GM18867 (cell line): ENCODE measurements at regions not wholly inside any gene's neighbourhood (a gene's known extent, or its start where the extent isn't known, plus 50 kb on each side); places are given as distances from the start of the nearest gene placed in this dataset.
"Not testable (repeated sequence)": the region's sequence is repeated elsewhere in the genome, so short reads cannot be mapped to it uniquely, and the experiment has no call there.

Source experiments
- ATAC-seq: cut with Tn5 transposase; IDR thresholded peaks from one replicate; pipeline ENCODE4 v1.9.1; 2021; ENCODE audit warnings: mild to moderate bottlenecking, moderate library complexity; ENCODE audit not compliant: unreplicated experiment

DNA sequence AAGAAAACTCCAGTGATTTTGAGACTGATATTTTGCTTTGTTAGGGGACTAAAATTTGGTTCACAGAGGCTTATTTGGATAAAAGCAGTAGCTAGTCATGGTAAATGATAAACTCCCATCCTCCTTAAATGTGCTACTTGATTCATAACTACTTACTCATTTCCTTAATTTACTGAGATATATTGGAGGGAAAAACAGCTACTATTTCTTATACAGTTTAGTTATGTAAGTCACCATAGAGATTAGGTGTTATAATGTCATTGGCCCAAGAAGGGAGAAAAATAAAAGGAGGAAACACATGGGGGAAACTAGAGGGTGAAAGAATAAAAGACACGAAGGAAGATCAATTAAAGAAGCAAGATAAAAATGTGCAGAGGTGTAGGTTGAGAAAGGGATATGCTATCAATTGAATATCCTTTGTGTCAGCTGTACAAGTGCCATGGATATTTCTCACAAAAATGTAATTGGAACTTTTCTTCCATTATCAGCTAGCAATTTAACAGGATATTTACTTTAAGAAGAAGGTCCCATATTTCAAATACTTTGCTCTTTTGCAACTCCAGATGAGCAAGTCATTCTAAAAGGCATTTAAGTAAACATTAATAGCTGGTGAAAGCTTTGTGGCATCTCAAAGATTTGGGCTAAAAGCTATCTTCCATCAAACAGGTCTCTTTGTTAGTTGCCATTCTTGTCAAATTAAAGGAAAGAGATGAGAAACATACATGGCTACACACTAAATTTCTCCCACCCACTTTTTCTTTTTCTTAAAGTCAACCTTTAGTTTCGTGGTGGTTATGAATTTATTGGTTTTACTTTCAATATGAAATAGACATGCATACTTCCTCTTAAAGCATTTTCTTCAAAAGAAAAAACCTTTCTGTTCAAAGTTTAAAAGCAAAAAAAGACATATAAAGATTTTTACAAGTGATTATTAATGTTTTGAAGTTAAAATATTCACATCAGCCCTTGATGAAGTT is 439.5 kb downstream of the CCER1 start:
- ATAC-seq: peak; percentile 99

DNA sequence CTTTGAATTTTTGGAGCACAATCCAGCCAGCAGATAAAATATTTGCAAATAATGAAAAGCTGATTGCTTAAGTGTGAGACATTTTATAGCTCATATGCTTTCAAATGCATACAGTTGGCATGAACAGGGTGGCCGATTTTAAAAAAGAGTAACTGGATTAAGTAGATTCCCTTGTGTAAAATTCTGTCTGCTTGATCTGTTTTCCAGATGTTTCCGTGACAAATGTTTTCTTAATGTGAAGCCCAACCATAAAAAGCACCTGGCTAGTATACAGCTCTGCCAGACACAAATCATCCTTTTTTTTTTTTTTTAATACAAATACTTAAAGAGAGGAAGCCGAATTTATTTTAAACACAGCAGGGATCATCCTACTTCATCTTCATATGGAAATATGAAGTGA is 440.7 kb downstream of the CCER1 start:
- no peak for ATAC-seq

DNA sequence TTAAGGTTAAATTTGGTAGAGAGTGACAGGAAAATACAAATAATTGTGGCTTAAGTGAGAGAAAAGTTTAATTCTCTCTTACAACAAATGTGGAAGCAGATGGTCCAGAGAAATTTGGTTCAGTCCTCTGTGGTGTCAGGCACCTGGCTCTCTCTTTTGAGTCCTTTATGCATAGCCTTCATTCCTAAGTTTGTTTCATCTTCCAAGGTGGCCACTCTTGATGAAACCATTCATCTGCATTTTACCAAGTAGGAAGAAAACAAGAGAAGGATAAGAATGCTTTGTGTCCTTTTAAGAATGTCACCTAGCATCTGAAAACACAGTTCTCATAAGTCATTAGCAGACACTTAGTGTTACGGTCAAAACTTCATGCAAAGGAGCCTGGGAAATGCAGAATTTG is 442.5 kb downstream of the CCER1 start:
- no peak for ATAC-seq

DNA sequence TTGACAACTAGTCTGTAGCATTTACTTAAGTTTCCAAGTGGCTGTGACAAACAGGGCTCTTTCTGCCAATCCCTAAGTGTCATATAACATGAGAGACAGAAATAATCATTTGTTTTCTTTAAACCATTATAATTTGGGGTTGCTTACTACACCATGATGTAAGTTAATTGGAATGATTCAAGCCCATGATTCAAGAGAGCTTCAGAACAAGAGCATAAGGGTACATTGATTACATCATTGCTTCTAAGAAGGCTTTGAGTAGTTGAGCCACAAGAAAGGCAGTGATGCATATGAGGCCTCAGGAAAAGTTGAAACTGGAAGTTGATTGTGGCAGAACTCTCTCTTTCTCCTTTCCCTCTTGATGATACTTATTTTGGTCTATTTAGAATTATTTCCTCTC is 444.0 kb downstream of the CCER1 start:
- ATAC-seq: no peak

DNA sequence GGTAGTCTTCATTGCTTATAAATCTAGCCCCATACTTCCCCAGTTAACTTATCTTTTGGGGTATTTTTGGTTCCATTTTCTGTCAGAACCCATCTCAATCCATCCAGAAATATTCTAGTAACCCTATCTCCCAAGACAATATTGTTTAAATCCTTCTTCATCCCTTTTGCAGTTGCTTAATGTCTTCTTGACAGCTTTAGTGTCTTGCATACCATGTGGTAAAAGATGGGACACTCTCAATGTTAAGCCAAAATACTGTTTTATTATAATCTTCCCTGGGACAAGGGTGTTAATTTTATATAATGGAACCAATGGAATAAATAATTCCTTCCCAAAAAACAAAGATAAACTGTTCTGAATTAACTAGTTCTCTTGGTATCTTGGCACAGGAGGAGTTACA is 450.2 kb downstream of the CCER1 start:
- ATAC-seq: no peak

DNA sequence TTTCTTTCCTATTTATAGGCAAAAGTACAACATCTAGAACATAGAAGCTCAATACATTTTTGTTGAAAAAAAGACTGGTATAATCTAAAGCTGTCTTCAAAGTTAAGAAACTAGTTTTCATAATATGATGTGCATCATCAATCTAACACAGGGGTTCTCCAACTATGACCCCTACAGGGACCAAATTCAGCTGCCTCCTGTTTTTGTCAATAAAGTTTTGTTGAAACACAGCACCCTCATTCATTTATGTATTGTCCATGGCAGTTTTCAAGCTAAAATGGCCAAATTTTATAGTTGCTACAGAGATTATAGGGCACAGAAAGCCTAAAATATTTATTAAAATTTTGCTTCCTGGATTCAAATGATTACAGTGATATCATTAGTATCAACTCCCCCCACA is 452.9 kb downstream of the CCER1 start:
- no peak for ATAC-seq

DNA sequence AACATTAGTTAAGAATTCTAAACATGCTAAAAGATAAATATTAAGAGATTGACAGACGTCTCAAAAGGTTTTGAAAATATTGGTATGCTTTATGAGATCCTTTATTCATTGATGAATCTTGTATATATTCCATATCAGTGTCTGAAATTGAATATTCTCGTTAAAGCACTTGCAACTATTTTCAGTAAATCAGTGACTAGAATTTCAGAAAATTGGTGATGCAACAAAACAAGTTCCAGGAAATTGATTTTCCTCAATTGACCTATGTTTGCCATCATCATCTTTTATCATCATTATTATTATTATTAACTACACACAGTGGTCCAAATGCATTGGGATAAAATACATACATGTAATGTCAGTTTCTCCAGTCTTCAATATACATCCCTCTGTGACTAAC is 453.6 kb downstream of the CCER1 start:
- ATAC-seq: no peak

DNA sequence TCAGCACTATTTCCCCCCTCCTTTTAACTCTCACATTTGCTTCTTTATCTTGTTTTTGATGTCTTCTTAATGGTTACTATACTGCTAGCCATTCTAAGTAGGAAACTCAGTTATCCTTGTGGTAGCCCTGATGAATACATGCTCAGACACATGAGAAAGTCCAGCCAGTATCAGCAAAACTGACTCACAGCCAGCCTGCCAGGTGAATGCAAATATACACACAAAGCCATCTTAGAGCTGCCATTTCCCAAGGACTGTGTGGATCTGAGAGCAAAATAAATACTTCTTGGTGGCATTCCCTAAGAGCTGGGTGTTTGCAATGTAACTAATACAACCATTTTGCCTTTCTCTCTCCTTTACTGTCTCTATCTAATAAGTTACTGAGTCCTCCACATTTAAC is 455.2 kb downstream of the CCER1 start:
- no peak for ATAC-seq

DNA sequence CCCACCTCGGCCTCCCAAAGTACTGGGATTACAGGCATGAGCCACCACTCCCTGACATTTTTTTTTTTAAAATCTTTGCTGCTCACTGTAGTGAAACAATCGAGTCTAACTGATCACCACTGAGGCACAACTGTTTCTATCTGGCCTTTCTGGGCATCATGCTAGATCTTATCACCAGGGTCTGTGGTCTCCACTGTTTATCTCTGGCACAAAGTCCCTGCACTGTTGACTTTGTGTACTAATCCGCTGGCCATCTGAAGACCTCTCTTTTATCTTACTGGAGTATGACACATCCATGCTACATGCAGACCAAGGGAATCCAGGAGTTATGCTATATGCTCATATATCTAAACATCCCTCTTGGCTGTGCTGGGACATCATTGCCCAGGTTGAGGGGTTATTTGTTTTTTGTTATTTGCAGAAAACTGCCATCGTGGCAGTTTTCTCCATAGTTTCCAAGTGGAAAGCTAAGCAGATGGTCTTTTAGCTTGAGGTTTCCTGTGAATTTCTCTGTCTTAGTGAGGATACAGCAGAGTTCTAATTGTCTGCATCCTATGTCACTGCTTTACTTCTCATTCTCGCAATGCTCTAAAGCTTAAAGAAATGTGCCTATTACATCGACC is 456.9 kb downstream of the CCER1 start:
- no peak for ATAC-seq

DNA sequence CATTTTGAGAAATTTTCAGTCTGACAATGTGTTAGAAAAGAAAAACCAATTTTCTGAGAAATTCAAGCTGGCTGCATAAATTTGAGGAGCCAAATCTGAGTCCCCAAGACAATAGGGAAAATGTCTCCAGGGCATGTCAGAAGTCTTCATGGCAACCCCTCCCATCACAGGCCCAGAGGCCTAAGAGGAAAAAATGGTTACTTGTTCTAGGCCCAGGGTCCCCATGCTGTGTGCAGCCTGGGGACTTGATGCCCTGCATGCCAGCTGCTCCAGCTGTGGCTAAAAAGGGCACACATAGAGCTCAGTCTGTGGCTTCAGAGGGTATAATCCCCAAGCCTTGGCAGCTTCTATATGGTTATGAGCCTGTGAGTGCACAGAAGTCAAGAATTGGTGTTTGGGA is 464.6 kb downstream of the CCER1 start:
- ATAC-seq: no peak

DNA sequence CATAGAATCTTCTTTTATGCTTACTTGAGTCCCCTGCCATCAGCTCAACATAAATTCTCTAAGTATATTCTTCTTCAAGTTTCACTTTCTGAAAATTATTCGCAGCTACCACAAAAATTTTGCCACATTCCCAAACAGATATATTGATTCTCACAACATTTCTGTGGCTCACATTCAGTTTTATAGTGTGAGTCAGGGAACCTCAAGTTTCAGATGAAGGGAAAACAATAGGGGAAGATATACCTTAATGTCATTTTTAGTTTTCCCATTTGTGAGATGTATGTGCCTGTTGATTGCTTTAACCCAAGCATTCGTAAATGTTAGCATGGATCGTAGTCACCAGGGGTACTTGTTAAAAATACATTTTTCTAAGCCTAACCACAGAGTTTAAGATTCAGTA is 465.8 kb downstream of the CCER1 start:
- ATAC-seq: no peak

DNA sequence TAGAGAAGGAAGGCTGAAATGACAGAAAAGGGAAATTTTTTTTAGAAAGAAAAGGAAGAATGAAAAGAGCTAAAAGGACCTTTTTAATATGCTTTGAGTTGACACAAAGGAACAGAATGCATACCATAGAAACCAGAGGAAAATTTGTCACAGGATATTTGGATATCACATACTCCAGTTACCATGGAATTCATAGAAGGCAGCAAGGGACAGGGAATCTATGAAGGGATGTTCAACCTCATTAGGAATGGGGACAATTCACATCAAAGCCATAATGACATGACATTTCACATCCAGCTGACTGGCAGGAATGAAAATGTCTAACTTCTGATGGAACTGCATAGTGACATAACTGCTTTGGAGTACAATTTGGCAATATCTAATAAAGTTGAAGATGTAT is 469.4 kb downstream of the CCER1 start:
- ATAC-seq: no peak

DNA sequence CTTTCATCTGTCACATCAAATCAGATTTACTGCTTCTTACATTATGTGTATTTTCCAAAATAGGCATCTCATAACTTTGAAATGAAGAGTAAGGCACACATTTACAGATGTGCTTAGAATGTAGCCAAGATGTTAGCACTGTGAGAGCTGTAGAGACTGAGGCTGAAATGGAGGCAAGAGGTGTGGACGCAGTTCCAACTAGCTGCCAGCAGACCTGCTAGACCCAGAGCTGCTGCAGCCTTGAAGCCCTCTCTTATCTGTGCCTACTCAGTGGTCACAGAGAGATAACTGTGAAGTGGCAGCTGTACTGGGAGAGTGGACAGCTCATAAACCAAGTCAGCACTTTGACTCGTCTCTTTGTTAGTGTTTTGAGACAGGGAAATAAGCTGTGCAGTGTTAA is 470.9 kb downstream of the CCER1 start:
- ATAC-seq: no peak

DNA sequence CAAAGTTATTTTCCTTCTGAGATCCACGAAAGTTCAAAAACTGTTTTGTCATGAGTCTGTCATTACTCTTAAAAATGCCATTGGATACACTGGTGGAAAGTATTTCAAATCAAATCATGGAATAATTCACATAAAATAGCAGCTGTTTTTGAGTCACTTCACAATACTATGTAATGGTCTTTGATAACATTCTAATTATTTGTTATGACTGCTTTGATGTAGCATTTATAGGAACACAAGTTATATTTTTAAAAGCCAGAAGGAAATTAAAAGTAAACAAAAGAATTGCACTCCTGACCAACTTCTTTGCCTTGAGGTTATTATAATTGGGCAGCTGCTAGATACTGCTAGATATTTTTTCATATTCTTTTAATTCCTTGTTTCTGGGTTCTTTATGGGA is 473.2 kb downstream of the CCER1 start:
- ATAC-seq: no peak

DNA sequence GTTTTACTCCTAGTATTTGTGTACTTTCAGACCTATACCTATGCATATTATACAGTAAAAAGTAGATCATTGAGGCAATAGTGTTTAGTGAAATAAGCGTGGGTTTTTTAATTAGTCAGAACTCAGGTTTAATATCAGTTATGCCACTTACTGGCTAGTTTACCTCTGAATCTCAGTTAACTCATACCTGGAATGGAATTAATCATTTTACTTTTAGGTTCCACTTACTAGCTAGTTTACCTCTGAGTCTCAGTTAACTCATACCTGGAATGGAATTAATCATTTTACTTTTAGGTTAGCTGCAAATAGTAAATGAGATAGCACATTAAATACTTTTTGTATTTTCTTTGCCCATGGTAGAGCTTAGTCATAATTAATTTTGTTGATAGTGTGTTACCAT is 475.7 kb downstream of the CCER1 start:
- no peak for ATAC-seq

DNA sequence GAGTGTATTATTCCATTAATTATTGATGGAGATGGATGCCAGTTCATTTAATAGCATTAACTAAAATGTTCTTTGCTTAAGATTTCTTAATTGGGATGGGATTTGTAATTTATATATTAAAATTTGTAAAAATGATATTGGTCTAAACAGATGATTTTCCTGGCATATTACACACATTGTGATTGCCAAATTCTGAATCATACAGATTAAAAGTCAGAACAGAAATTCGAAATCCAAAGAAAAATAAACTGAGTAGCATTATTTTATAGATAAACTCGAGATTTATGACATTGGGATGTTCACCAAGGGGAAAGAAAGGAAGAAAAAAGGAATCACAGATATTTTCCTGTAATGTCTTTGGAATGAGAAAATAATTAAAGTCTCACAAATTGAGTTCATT is 481.1 kb downstream of the CCER1 start:
- no peak for ATAC-seq

DNA sequence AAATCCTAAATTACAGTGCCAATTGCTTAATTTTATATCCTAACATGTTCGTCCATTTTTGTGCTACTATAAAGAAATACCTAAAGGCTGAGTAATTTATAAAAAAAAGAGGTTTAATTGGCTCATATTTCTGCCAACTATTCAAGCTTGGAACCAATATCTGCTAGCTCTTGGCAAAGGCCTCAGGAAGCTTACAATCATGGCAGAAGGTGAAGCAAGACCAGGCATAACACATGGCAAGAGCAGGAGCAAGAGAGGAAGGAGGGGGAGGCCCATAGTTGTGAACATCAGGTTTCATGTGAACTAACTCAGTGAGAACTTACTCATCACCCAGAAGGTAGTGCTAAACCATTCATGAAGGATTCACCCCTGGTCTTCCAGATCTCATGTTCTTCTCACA is 494.3 kb downstream of the CCER1 start:
- no peak for ATAC-seq

DNA sequence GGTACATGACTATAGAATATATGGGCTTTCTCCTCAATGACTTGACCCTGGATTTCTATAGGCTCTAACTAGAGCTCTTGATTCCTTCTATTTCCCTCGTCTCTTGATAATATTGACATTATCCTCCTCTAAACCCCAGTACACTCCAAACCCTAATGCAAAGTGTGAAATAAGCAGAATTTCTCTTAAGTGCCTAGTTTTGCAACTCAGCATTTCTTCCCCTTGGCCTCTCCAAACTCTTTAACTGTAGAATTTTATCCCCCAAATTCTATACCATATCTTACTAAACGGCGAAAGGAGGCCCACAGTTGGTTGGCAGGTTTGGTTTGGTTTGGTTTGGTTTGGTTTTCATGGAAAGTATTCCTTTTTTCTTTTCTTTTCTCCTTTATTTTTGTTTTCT is 498.7 kb downstream of the CCER1 start:
- no peak for ATAC-seq

DNA sequence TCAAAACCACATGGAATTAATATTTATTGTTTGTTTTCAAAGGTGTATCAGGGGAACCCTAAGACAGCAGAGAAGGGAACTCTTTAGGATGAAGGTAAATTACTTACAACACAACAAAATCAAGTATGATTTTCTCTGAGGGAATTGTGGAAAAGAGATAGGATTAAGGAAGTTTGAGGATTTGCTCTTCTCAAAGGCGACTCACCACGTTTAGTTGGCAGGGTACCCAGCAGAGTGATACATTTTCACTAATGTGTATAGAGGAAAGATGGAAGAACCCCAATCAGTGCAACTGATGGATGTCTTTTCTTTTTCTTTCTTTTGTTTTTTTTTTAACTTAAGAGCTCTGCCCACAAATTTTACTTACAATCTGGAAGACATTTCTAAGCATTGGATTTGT is 499.2 kb downstream of the CCER1 start:
- no peak for ATAC-seq

DNA sequence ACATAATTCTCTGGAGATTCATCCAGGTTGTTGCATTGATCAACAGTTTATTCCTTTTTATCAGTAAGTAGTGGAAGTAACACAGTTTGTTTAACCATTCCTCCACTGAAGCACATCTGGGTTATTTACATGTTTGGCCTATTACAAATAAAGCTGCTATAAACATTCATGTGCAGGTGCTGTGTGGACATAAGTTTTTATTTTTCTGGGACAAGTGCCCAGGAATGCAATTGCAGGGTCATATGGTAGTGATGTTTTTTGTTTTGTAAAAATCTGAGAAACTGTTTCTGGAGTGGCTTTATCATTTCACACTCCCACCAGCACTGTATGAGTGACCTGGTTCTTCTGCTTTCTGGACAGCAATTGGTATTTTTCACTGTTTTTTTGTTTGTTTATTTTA is 505.4 kb downstream of the CCER1 start:
- no peak for ATAC-seq

DNA sequence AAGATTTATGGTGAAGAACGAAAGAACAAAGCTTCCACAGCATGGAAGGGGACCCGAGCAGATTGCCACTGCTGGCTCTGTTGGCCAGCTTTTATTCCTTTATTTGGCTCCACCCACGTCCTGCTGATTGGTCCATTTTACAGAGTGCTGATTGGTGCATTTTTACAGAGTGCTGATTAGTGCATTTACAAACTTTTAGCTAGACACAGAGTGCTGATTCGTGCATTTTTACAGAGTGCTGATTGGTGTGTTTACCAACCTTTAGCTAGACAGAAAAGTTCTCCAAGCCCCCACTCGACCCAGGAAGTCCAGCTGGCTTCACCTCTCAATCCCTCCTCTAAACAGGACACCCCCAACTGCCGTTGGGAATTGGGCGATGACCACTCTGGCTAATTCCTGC is 511.5 kb downstream of the CCER1 start:
- not testable (repeated sequence) for ATAC-seq

DNA sequence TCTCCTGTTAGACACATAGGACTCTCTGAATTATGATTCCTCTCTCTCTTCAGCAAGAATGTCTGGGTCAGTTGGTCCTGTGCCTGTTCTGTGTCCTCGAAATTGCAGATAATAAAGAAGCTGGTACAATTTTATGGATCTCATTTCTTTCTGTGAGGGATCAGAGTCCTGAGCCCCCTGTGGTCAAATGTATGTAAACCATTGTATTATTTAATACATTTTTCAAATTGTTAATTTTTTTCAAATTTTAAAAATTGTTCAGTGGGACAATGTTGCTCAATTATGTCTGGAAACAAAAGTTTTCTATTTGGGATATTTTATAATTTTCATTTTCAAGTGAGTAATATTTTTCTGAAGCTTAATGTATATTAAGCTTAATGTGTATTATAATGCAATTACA is 513.5 kb downstream of the CCER1 start:
- ATAC-seq: no peak

DNA sequence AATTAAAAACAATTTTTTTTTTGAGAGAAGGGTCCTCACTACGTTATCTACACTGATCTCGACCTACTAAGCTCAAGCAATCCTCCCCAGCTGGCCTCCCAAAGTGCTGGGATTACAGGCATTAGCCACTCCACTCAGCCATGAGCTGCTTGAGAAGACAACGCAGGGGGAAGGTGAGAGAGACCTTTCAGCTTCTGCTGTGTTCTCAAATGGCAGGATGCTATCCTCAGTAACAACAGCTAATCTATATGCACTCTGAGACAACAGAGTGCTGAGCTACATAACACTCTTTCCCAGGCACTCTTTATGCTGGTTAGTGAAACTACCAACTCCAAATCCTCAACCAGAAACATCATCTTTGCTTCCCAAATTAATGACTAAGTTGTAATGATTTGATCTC is 526.1 kb downstream of the CCER1 start:
- no peak for ATAC-seq
